PC-3 (cell line): ENCODE measurements at regions not wholly inside any gene's neighbourhood (a gene's known extent, or its start where the extent isn't known, plus 50 kb on each side); places are given as distances from the start of the nearest gene placed in this dataset.
A peak's percentile ranks its signal among the peaks of the same experiment; 100 is the strongest.

ENCODE experiments used
- ATAC-seq: fragments of 200-7000 bp; cut with Tn5 transposase; 2 replicates; pipeline ENCODE4 v1.9.1; 2020; ENCODE audit warnings: mild to moderate bottlenecking, moderate library complexity
- BruUV-seq: library from RNA; stranded (reverse); fragments of 400-500 nt; replicated peaks from 2 replicates; lab custom pipeline; 2021; lab: Mats Ljungman, UMichigan
- CTCF ChIA-PET: fragments of 300-600 bp; sonication (Branson Sonifier 250); formaldehyde crosslinking; loops from one replicate; lab custom pipeline; 2022; ENCODE audit warnings: antibody characterized with exemption; lab: Charles Lee
- POLR2A ChIA-PET: fragments of 300-600 bp; sonication (Branson Sonifier 250); formaldehyde crosslinking; loops from one replicate; lab custom pipeline; 2022; ENCODE audit warnings: antibody characterized with exemption; ENCODE audit not compliant: unreplicated experiment; lab: Charles Lee
- DNase-seq: peaks from one replicate; pipeline ENCODE4 v3.0.0-alpha.2; 2015
- H2AFZ ChIP-seq: fragments of 300-600 bp; sonication (generic); 2 replicates; pipeline ENCODE4 v1.6.0; 2016; ENCODE audit warnings: antibody characterized with exemption, low read length
- H3F3A ChIP-seq: fragments of 300-600 bp; sonication (generic); one replicate; pipeline ENCODE4 v1.6.0; 2017; ENCODE audit warnings: antibody characterized with exemption, low read length, control low read depth, mild to moderate bottlenecking; ENCODE audit not compliant: unreplicated experiment
- H3K27ac ChIP-seq: fragments of 300-600 bp; sonication (generic); 2 replicates; pipeline ENCODE4 v1.5.1; 2016; ENCODE audit warnings: mild to moderate bottlenecking, low read length
- H3K27me3 ChIP-seq: fragments of 300-600 bp; sonication (generic); 2 replicates; pipeline ENCODE4 v1.6.1; 2016; ENCODE audit warnings: low read length, mixed read lengths
- H3K36me3 ChIP-seq: fragments of 300-600 bp; sonication (generic); 2 replicates; pipeline ENCODE4 v1.6.1; 2016; ENCODE audit warnings: low read depth, mixed run types, low read length, mixed read lengths
- H3K4me1 ChIP-seq: fragments of 300-600 bp; sonication (generic); 2 replicates; pipeline ENCODE4 v1.5.1; 2016; ENCODE audit warnings: low read length; ENCODE audit not compliant: insufficient read depth
- H3K4me2 ChIP-seq: fragments of 300-600 bp; sonication (generic); 2 replicates; pipeline ENCODE4 v1.6.0; 2016; ENCODE audit warnings: low read length
- H3K4me3 ChIP-seq: fragments of 300-600 bp; sonication (generic); 2 replicates; pipeline ENCODE4 v1.5.1; 2016; ENCODE audit warnings: mild to moderate bottlenecking, low read length, mixed read lengths
- H3K79me2 ChIP-seq: fragments of 300-600 bp; sonication (generic); 2 replicates; pipeline ENCODE4 v1.6.1; 2017; ENCODE audit warnings: low read length, mixed read lengths
- H3K9ac ChIP-seq: fragments of 300-600 bp; sonication (generic); 2 replicates; pipeline ENCODE4 v1.6.0; 2016; ENCODE audit warnings: mild to moderate bottlenecking, low read length
- H3K9me2 ChIP-seq: fragments of 300-600 bp; sonication (generic); replicated peaks from 2 replicates; pipeline ENCODE4 v1.6.1; 2016; ENCODE audit warnings: mixed run types, low read length, mixed read lengths
- H3K9me3 ChIP-seq: fragments of 300-600 bp; sonication (generic); 2 replicates; pipeline ENCODE4 v1.6.1; 2016; ENCODE audit warnings: low read length, mixed read lengths
- H4K20me1 ChIP-seq: fragments of 300-600 bp; sonication (generic); 2 replicates; pipeline ENCODE4 v1.6.1; 2016; ENCODE audit warnings: low read length, mixed read lengths
- CTCF ChIP-seq: fragments of 300-600 bp; sonication (generic); conservative IDR thresholded peaks from 2 replicates; pipeline ENCODE4 v1.5.1; 2017; ENCODE audit warnings: antibody characterized with exemption, low read depth, mild to moderate bottlenecking, low read length
- EZH2 ChIP-seq: fragments of 300-600 bp; sonication (generic); IDR thresholded peaks from one replicate; pipeline ENCODE4 v1.6.1; 2017; ENCODE audit warnings: antibody characterized with exemption, mild to moderate bottlenecking, low read length; ENCODE audit not compliant: unreplicated experiment
- EZH2phosphoT487 ChIP-seq: fragments of 300-600 bp; sonication (generic); IDR thresholded peaks from 2 replicates; pipeline ENCODE4 v1.6.1; 2018; ENCODE audit warnings: mild to moderate bottlenecking, antibody characterized with exemption, low read length, borderline replicate concordance
- intact Hi-C: fragments of 100-400 bp; cut with micrococcal nuclease; formaldehyde crosslinking; loops from 2 replicates; pipeline ENCODE4 v1.9.0; 2023

- no peak for DNase-seq
These were observed 200.3 kb upstream of the SLC8A1 start for GRCh38 chr2:40652155-40652554.

GRCh38 chr2:40653829-40654228 lies 201.9 kb upstream of the SLC8A1 start:
- H3K79me2 ChIP-seq: no peaks in the 10 kb centered on the region
- H3F3A ChIP-seq: peaks cover 9% of the 10 kb centered on the region
- no peaks in the 10 kb centered on the region for H3K9me3 ChIP-seq
- no peaks in the 10 kb centered on the region for H3K27me3 ChIP-seq
- no peak for TF ChIP-seq CTCF
- TF ChIP-seq EZH2phosphoT487: no peak
- TF ChIP-seq EZH2: no peak
- H2AFZ ChIP-seq: no peak overlapping the region
- intact Hi-C loops: loop anchor here (1.0 to 5.0 kb wide), 3 partner anchors 83 to 225 kb away; no protein-coding TSS in a partner anchor
- peaks cover 31% of the 10 kb centered on the region for H3K4me1 ChIP-seq
- no peak overlapping the region for H3K4me3 ChIP-seq
- no peaks in the 10 kb centered on the region for H3K9me2 ChIP-seq
- ATAC-seq: peak; percentile 90
- no TSS peak for BruUV-seq
- H4K20me1 ChIP-seq: no peaks in the 10 kb centered on the region
- ChIA-PET CTCF (no interaction called here), POLR2A (no interaction called here)
- H3K4me2 ChIP-seq: peak overlapping the region; percentile 19
- DNase-seq: peak; percentile 95
- H3K9ac ChIP-seq: no peak overlapping the region
- H3K36me3 ChIP-seq: no peaks in the 10 kb centered on the region
- peak overlapping the region; percentile 81 for H3K27ac ChIP-seq

More at GRCh38 chr2:40652155-40652554, 200.3 kb upstream of the SLC8A1 start:
- H4K20me1 ChIP-seq: no peaks in the 10 kb centered on the region
- no peak overlapping the region for H3K4me2 ChIP-seq
- intact Hi-C loops: loop anchor here (5.0 kb wide), 1 partner anchor 85 kb away; no protein-coding TSS in a partner anchor
- H3K79me2 ChIP-seq: no peaks in the 10 kb centered on the region
- H3K36me3 ChIP-seq: no peaks in the 10 kb centered on the region
- H3K4me1 ChIP-seq: peaks cover 31% of the 10 kb centered on the region
- H3K4me3 ChIP-seq: no peak overlapping the region
- H3F3A ChIP-seq: peaks cover 9% of the 10 kb centered on the region
- CTCF ChIA-PET: no interaction called here
- ATAC-seq: no peak
- no peaks in the 10 kb centered on the region for H3K9me3 ChIP-seq
- no peaks in the 10 kb centered on the region for H3K27me3 ChIP-seq
- no TSS peak for BruUV-seq
- TF ChIP-seq EZH2phosphoT487: no peak
- no peak for TF ChIP-seq EZH2
- TF ChIP-seq CTCF: no peak
- POLR2A ChIA-PET: no interaction called here
- no peaks in the 10 kb centered on the region for H3K9me2 ChIP-seq
- no peak overlapping the region for H3K27ac ChIP-seq
- no peak overlapping the region for H3K9ac ChIP-seq
- H2AFZ ChIP-seq: no peak overlapping the region

GRCh38 chr2:40654346-40654745 lies 202.5 kb upstream of the SLC8A1 start:
- CTCF ChIA-PET: no interaction called here
- peak overlapping the region; percentile 47; the same call in 1 of the 2 replicates for H3K4me3 ChIP-seq
- H2AFZ ChIP-seq: no peak overlapping the region
- POLR2A ChIA-PET: no interaction called here
- peaks cover 9% of the 10 kb centered on the region for H3F3A ChIP-seq
- ATAC-seq (peak; percentile 70), DNase-seq (peak; percentile 65)
- H3K27ac ChIP-seq: peak overlapping the region; percentile 81
- H4K20me1 ChIP-seq: no peaks in the 10 kb centered on the region
- no peaks in the 10 kb centered on the region for H3K9me2 ChIP-seq
- H3K27me3 ChIP-seq: no peaks in the 10 kb centered on the region
- intact Hi-C loops: loop anchor here (1.0 to 5.0 kb wide), 3 partner anchors 83 to 225 kb away; no protein-coding TSS in a partner anchor
- peak overlapping the region; percentile 36 for H3K9ac ChIP-seq
- peak overlapping the region; percentile 70 for H3K4me2 ChIP-seq
- no peaks in the 10 kb centered on the region for H3K9me3 ChIP-seq
- no peak for TF ChIP-seq EZH2phosphoT487
- no peak for TF ChIP-seq EZH2
- TF ChIP-seq CTCF: no peak
- H3K79me2 ChIP-seq: no peaks in the 10 kb centered on the region
- no TSS peak for BruUV-seq
- peaks cover 31% of the 10 kb centered on the region for H3K4me1 ChIP-seq
- H3K36me3 ChIP-seq: no peaks in the 10 kb centered on the region
